ENCODE measurements at regions not wholly inside any gene's neighbourhood (a gene's known extent, or its start where the extent isn't known, plus 50 kb on each side); places are given as distances from the start of the nearest gene placed in this dataset.

DNA sequence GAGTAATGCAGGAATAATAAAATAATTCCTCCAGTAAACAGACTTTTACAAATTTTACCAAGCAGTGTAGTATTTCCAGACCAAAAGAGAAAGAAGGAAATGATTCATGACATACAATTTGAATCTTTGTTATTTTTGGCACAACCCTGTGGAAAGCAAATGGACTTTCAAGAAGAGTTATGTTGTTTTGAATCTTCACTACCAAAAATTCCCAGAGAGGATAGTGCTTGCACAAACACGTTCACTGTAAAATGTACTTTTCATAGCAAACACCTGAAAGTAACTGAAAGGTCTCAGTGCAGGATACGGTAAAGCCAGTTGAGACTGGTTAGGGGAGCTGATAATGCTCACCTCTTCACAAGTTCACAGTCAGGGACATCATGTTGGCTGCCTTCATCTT lies 107.1 kb downstream of the USP22 start:
- TF ChIP-seq, protein P1, sequence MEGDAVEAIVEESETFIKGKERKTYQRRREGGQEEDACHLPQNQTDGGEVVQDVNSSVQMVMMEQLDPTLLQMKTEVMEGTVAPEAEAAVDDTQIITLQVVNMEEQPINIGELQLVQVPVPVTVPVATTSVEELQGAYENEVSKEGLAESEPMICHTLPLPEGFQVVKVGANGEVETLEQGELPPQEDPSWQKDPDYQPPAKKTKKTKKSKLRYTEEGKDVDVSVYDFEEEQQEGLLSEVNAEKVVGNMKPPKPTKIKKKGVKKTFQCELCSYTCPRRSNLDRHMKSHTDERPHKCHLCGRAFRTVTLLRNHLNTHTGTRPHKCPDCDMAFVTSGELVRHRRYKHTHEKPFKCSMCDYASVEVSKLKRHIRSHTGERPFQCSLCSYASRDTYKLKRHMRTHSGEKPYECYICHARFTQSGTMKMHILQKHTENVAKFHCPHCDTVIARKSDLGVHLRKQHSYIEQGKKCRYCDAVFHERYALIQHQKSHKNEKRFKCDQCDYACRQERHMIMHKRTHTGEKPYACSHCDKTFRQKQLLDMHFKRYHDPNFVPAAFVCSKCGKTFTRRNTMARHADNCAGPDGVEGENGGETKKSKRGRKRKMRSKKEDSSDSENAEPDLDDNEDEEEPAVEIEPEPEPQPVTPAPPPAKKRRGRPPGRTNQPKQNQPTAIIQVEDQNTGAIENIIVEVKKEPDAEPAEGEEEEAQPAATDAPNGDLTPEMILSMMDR (IDR thresholded peaks at IDR 0.05; ENCODE audit: extremely low read depth in 1 of 2, insufficient read depth in 1 of 2, low read depth in 1 of 2, low read length in 2 of 2), result no peak
- TF ChIP-seq, protein P2, sequence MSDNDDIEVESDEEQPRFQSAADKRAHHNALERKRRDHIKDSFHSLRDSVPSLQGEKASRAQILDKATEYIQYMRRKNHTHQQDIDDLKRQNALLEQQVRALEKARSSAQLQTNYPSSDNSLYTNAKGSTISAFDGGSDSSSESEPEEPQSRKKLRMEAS (IDR thresholded peaks at IDR 0.05; ENCODE audit: insufficient read depth, insufficient read length), result no peak
- TF ChIP-seq POLR2AphosphoS5 (IDR thresholded peaks at IDR 0.05; ENCODE audit: insufficient read depth, low read depth, low read length) (peak; percentile 49), MYC (IDR thresholded peaks at IDR 0.05; ENCODE audit: low read depth, low read length) (no peak), POLR2A (IDR thresholded peaks at IDR 0.05; ENCODE audit: low read depth, low read length) (no peak), FOS (IDR thresholded peaks at IDR 0.05; ENCODE audit: borderline replicate concordance, insufficient read depth, low read length) (peak; percentile 79), EZH2 (IDR thresholded peaks at IDR 0.05; ENCODE audit: borderline replicate concordance, low read depth, low read length, severe bottlenecking) (no peak), GATA2 (IDR thresholded peaks at IDR 0.05; ENCODE audit: insufficient read depth, insufficient read length, low read depth, low read length) (no peak), JUN (IDR thresholded peaks at IDR 0.05; ENCODE audit: borderline replicate concordance, insufficient read depth, insufficient read length, low read depth) (peak; percentile 85)

Measured in endothelial cell of umbilical vein (primary cell).